ENCODE measurements at regions not wholly inside any gene's neighbourhood (a gene's known extent, or its start where the extent isn't known, plus 50 kb on each side); places are given as distances from the start of the nearest gene placed in this dataset.

DNA sequence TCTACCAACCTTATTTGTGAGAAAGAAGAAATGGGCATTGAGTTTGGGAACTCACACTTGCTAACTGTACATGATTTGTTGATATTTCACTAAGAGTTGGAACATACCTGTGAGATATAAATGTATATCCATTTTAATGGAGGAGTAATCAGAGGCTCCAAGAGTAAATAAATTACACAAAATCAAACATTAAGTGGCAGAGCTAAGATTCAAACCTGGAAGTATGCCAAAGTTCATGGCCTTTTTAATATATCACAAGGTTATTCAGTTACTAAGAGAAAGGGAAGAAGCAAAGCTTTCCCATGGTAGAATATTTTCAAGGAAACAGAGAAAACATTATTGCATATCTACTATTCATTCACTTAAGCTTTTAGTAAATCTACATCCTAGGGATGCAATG is 1641.1 kb downstream of the FAM181B start:
- no peak overlapping the region for H3K9ac ChIP-seq (ENCODE audit: low read length)
- H3K27me3 ChIP-seq (ENCODE audit: control insufficient read depth, insufficient read depth, low read length) = no peaks in the 10 kb centered on the region
- no peak overlapping the region for H3K4me3 ChIP-seq (ENCODE audit: low read length)
- H3K9me3 ChIP-seq (ENCODE audit: control insufficient read depth, low read length) = no peaks in the 10 kb centered on the region
- H3K4me1 ChIP-seq (ENCODE audit: control insufficient read depth, insufficient read depth, low read length) = peaks cover 18% of the 10 kb centered on the region
- no peaks in the 10 kb centered on the region for H3K36me3 ChIP-seq (ENCODE audit: control insufficient read depth, insufficient read depth, low read length)

DNA sequence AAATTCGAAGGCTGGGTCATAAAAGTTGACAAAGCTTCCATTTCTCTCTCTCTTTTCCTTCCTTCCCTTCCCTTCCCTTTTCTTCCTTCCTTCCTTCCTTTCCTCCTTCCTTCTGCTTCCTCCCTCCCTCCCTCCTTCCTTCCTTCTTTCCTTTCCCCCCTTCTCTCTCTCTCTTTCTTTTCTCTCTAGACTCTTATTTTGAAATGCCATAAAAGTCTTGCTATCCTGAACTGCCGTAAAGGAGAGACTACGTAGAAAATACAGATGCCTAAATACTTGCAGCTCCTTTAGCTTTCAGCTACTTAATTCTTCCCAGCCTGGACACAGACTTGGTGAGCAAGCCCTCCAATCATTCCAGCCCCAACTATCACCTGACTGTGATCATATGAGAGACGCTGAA is 1644.4 kb downstream of the FAM181B start:
- Histone ChIP-seq H3K9me3 (ENCODE audit: control insufficient read depth, low read length) (no peaks in the 10 kb centered on the region), H3K4me1 (ENCODE audit: control insufficient read depth, insufficient read depth, low read length) (peaks cover 13% of the 10 kb centered on the region), H3K4me3 (ENCODE audit: low read length) (no peak overlapping the region), H3K27me3 (ENCODE audit: control insufficient read depth, insufficient read depth, low read length) (no peaks in the 10 kb centered on the region), H3K36me3 (ENCODE audit: control insufficient read depth, insufficient read depth, low read length) (no peaks in the 10 kb centered on the region), H3K9ac (ENCODE audit: low read length) (no peak overlapping the region)

DNA sequence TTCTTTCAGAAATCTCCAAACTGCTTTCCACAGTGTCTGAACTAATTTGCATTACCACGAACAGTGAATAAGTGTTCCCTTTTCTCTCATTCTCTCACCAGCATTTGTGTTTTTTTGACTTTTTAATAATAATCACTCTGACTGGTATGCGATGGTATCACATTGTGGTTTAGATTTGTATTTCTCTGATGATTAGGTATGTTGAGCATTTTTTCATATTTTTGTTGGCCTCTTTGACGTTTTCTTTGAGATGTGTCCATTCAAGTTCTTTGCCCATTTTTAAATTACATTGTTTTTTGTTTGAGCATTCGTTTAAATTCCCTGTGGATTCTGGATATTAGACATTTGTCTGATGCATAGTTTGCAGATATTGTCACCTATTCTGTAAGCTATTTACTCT is 1639.6 kb upstream of the TENM4 start:
- Histone ChIP-seq H3K4me3 (ENCODE audit: low read length) (no peak overlapping the region), H3K9me3 (ENCODE audit: control insufficient read depth, low read length) (no peaks in the 10 kb centered on the region), H3K27me3 (ENCODE audit: control insufficient read depth, insufficient read depth, low read length) (no peaks in the 10 kb centered on the region), H3K4me1 (ENCODE audit: control insufficient read depth, insufficient read depth, low read length) (no peaks in the 10 kb centered on the region), H3K9ac (ENCODE audit: low read length) (no peak overlapping the region), H3K36me3 (ENCODE audit: control insufficient read depth, insufficient read depth, low read length) (no peaks in the 10 kb centered on the region)

DNA sequence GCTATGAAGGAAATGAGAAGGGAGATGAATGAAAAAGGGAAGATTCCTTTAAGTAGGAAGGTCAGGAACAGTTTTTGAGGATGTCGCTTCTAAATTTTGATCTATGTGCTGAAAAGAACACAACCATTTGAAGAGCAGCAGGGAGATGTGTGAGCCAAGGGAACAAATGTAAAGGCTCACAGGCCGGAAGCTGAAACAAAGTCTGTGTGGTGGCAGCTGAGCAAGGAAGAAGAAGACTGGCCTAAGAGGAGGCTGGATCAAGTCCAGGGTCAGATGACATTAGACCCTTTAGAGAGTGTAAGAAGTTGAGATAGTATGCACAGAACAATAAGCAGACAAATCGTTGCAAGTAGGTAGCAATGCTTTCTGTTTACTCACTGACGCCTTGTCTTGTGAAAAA is 1631.4 kb upstream of the TENM4 start:
- no peak overlapping the region for H3K4me3 ChIP-seq (ENCODE audit: low read length)
- no peak overlapping the region for H3K9ac ChIP-seq (ENCODE audit: low read length)
- H3K9me3 ChIP-seq (ENCODE audit: control insufficient read depth, low read length) = no peaks in the 10 kb centered on the region
- no peaks in the 10 kb centered on the region for H3K36me3 ChIP-seq (ENCODE audit: control insufficient read depth, insufficient read depth, low read length)
- H3K4me1 ChIP-seq (ENCODE audit: control insufficient read depth, insufficient read depth, low read length) = no peaks in the 10 kb centered on the region
- H3K27me3 ChIP-seq (ENCODE audit: control insufficient read depth, insufficient read depth, low read length) = no peaks in the 10 kb centered on the region

DNA sequence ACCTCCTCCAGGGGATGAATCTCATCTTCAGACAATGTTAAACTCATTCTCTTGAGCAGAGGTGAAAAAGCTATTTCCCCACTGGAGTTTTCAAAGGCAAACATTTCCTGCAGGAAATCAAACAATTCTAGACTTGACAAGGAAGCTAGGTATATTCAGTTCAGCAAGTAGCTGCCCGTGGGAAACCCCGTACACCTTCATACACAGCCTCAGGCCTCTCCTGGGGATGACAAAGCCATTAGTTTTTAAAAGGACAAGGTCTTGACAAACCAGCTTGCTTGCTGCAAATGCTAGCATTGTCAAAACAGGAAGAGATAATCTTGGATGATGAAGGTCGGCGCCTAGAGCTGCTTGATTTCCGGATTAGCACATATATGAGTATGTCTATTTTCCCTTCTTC is 1630.8 kb upstream of the TENM4 start:
- no peaks in the 10 kb centered on the region for H3K27me3 ChIP-seq (ENCODE audit: control insufficient read depth, insufficient read depth, low read length)
- no peak overlapping the region for H3K4me3 ChIP-seq (ENCODE audit: low read length)
- no peaks in the 10 kb centered on the region for H3K36me3 ChIP-seq (ENCODE audit: control insufficient read depth, insufficient read depth, low read length)
- H3K4me1 ChIP-seq (ENCODE audit: control insufficient read depth, insufficient read depth, low read length) = no peaks in the 10 kb centered on the region
- no peaks in the 10 kb centered on the region for H3K9me3 ChIP-seq (ENCODE audit: control insufficient read depth, low read length)
- no peak overlapping the region for H3K9ac ChIP-seq (ENCODE audit: low read length)

DNA sequence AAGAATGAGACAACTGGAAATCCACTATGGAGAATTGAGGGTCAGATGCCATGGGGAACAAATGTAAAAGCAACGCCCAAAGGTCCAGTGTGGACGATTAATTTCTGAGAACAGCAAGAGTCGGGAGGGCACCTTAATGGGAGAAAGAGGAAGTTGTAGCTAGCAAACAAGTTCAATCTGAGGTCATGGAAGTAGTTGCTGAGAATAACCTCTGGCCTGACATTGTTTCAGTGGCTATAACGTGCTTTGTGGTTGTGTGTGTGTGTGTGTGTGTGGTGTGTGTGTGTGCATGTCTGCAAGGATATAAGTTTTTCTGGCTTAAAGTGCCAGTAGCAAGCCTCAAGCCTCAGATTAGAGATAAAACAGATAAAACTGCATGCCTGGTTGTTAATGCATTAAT is 1630.1 kb upstream of the TENM4 start:
- no peaks in the 10 kb centered on the region for H3K36me3 ChIP-seq (ENCODE audit: control insufficient read depth, insufficient read depth, low read length)

DNA sequence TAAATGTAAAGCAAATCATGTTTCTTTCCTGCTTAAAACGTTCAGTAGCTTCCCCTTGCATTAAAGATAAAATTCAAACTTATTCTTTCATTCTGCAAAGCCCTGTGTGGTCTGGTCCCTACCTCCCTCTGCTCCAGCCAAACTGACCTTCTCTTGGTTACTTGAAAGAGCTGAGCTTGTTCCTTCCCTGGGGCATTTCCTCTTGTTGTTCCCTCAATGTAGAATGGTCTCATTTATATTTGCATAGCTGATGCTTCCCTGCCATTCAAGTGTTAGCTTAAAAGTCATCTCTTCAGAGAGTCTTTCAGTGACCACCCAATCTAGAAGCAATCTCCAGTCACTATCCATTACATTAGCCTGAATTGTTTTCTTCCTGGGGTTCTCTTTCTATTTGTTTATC is 1618.5 kb upstream of the TENM4 start:
- Histone ChIP-seq H3K36me3 (ENCODE audit: control insufficient read depth, insufficient read depth, low read length) (no peaks in the 10 kb centered on the region), H3K9me3 (ENCODE audit: control insufficient read depth, low read length) (no peaks in the 10 kb centered on the region), H3K4me3 (ENCODE audit: low read length) (no peak overlapping the region), H3K9ac (ENCODE audit: low read length) (no peak overlapping the region), H3K27me3 (ENCODE audit: control insufficient read depth, insufficient read depth, low read length) (no peaks in the 10 kb centered on the region), H3K4me1 (ENCODE audit: control insufficient read depth, insufficient read depth, low read length) (no peaks in the 10 kb centered on the region)

More for the DNA sequence above, 1630.1 kb upstream of the TENM4 start:
- H3K27me3 ChIP-seq (ENCODE audit: control insufficient read depth, insufficient read depth, low read length) = no peaks in the 10 kb centered on the region
- H3K4me3 ChIP-seq (ENCODE audit: low read length) = no peak overlapping the region
- no peaks in the 10 kb centered on the region for H3K4me1 ChIP-seq (ENCODE audit: control insufficient read depth, insufficient read depth, low read length)
- H3K9me3 ChIP-seq (ENCODE audit: control insufficient read depth, low read length) = no peaks in the 10 kb centered on the region
- H3K9ac ChIP-seq (ENCODE audit: low read length) = no peak overlapping the region

DNA sequence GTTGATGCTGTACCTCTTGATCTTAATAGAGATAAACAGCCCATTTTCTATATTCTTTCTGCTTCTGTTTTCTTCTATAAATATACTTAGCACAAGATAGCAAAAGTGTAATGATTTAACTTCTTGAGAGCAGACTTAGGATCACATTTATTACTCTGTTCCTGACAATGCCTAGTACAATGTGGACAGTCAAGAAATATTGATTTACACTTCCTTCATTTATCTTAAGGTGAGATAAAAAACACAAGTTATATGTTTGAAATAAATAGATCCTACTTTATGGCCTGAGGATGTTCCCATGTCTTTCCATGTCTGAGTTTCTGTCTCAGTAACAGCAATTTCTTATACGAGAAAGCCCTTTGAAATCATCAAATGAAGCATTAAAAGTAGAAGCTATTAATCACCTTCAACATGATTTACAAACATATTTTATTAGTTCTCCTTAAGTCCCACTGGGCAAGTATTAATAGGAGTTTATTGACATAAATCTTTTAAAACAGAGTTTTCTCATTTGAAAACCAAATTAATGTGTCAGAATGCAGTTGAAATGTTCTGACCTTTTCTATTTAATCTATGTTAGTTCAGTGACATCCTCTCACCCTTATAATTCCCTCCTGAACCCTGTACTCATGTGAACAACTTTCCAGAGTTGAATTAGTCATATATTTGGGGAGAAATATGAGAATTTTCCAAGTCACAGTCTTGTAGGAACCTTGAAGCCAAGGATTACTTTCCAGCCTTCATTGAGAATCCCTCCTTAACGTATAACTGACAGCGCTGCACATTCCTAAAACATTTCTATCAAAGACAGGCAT is 1611.7 kb upstream of the TENM4 start:
- no peak overlapping the region for H3K9ac ChIP-seq (ENCODE audit: low read length)
- no peaks in the 10 kb centered on the region for H3K36me3 ChIP-seq (ENCODE audit: control insufficient read depth, insufficient read depth, low read length)
- H3K27me3 ChIP-seq (ENCODE audit: control insufficient read depth, insufficient read depth, low read length) = no peaks in the 10 kb centered on the region
- H3K4me1 ChIP-seq (ENCODE audit: control insufficient read depth, insufficient read depth, low read length) = no peaks in the 10 kb centered on the region
- H3K4me3 ChIP-seq (ENCODE audit: low read length) = no peak overlapping the region
- no peaks in the 10 kb centered on the region for H3K9me3 ChIP-seq (ENCODE audit: control insufficient read depth, low read length)

DNA sequence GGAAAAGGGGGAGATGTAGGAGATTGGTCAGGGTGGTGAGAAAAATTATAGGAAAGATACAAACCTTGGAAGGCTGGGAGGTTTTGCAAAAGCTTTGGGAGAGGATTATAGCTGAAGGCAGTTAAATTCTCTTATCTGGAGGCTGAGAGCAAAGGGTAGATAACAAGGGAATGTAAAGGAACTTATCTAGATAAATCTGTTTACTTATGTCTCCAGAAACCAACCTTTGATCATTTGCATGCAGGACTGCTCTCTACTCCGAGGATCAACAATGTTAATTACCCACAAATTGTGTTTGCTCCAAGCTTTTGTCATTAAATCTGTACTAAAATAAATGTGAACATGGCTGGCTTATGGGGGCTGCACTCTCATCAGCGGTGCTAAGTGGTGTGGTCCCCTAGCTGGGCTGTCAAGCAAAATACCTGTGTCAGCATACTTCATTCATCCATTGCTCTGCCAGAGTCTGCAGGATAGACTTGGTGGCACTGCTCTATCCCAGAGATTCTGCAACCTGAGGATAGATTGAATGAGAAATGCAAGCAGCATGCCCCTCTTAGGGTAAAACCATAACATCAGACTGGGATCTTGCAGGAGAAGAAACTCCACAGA is 1599.2 kb upstream of the TENM4 start:
- Histone ChIP-seq H3K9ac (ENCODE audit: low read length) (no peak overlapping the region), H3K9me3 (ENCODE audit: control insufficient read depth, low read length) (no peaks in the 10 kb centered on the region), H3K4me1 (ENCODE audit: control insufficient read depth, insufficient read depth, low read length) (no peaks in the 10 kb centered on the region), H3K36me3 (ENCODE audit: control insufficient read depth, insufficient read depth, low read length) (no peaks in the 10 kb centered on the region), H3K4me3 (ENCODE audit: low read length) (no peak overlapping the region), H3K27me3 (ENCODE audit: control insufficient read depth, insufficient read depth, low read length) (no peaks in the 10 kb centered on the region)

DNA sequence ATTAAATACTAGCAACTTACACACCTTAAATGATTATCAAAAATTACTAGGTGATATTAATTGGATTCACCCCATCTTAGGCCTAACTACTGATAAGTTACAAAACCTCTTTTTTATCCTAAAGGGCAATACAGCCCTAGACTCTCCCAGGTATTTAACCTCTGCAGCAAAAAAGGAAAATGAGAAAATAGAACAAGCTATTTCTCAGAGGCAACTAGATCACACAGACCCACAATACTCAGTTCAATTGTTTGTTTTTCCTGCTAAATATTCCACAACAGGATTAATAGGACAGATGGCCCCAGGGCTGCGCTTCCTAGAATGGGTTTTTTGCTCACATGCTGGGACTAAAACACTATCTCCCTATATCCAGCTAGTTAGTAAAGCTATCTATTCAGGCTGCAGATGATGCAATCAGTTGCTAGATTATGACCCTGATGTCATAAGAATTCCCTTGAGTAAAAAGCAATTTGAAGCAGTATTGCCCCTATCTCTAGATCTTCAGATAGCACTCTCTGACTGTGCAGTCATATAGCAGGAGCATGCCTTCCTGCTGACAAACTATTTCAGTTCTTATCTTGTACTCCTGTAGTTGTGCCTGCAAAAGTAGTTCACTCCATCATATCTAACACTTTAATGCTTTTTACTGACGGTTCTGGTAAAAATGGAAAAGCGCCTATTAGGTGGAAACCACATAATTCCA is 1595.5 kb upstream of the TENM4 start:
- Histone ChIP-seq H3K9ac (ENCODE audit: low read length) (no peak overlapping the region), H3K36me3 (ENCODE audit: control insufficient read depth, insufficient read depth, low read length) (no peaks in the 10 kb centered on the region), H3K4me1 (ENCODE audit: control insufficient read depth, insufficient read depth, low read length) (no peaks in the 10 kb centered on the region), H3K9me3 (ENCODE audit: control insufficient read depth, low read length) (no peaks in the 10 kb centered on the region), H3K4me3 (ENCODE audit: low read length) (no peak overlapping the region), H3K27me3 (ENCODE audit: control insufficient read depth, insufficient read depth, low read length) (no peaks in the 10 kb centered on the region)

DNA sequence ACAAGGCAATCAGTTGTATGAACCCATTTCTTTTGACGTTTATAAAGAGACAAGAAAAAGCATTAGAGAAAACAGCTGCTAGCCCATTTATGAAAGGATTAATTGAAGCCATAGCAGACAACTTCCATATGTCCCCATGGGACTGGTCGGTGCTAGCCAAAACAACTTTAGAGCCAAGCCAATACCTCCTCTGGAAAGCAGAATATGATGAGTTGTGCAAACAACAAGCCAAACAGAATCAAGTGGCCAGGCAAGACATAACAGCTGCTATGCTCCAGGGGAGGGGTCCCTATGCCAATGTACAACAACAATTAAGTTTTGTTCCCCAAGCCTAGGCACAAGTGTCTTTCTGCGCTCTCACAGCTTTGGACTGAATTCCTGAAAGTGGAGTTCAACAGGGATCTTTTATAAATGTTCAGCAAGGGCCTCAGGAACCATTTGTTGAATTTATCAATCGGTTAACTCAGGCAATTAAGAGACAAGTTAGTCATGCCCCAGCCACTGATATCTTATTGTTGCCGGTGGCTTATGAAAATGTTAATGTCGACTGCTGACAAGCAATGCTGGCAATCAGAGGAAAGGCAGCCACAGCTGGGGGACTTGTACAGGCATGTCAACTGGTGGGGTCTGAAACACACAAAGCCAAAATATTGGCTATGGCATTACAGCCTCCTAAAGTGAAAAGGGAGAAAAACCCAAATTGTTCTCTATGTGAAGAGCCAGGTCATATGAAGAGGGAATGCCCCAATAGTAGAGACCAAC is 1593.1 kb upstream of the TENM4 start:
- Histone ChIP-seq H3K4me3 (ENCODE audit: low read length) (no peak overlapping the region), H3K27me3 (ENCODE audit: control insufficient read depth, insufficient read depth, low read length) (no peaks in the 10 kb centered on the region), H3K9me3 (ENCODE audit: control insufficient read depth, low read length) (no peaks in the 10 kb centered on the region), H3K4me1 (ENCODE audit: control insufficient read depth, insufficient read depth, low read length) (no peaks in the 10 kb centered on the region), H3K9ac (ENCODE audit: low read length) (no peak overlapping the region), H3K36me3 (ENCODE audit: control insufficient read depth, insufficient read depth, low read length) (no peaks in the 10 kb centered on the region)

DNA sequence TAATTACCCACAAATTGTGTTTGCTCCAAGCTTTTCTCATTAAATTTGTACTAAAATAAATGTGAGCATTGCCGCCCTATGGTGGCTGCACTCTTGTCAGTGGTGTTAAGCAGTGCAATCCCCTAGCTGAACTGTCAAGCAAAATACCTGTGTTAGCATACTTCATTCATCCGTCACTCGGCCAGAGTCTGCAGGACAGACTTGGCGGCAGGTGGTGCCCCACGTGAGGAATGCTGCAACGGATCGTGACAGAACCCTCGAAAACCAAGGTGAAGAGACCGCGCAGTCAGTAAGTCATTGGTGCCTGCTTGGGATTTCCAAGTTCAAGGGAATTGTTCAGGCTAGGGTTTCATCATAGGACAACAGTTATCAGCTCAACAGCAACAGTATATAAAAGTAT is 1592.1 kb upstream of the TENM4 start:
- no peak overlapping the region for H3K9ac ChIP-seq (ENCODE audit: low read length)
- H3K36me3 ChIP-seq (ENCODE audit: control insufficient read depth, insufficient read depth, low read length) = no peaks in the 10 kb centered on the region
- no peaks in the 10 kb centered on the region for H3K27me3 ChIP-seq (ENCODE audit: control insufficient read depth, insufficient read depth, low read length)
- H3K4me1 ChIP-seq (ENCODE audit: control insufficient read depth, insufficient read depth, low read length) = no peaks in the 10 kb centered on the region
- H3K4me3 ChIP-seq (ENCODE audit: low read length) = no peak overlapping the region
- H3K9me3 ChIP-seq (ENCODE audit: control insufficient read depth, low read length) = no peaks in the 10 kb centered on the region
